CD4-positive, alpha-beta memory T cell (primary cell): ENCODE measurements at regions not wholly inside any gene's neighbourhood (a gene's known extent, or its start where the extent isn't known, plus 50 kb on each side); places are given as distances from the start of the nearest gene placed in this dataset.

ENCODE experiments used
- CTCF ChIA-PET: fragments of 350-600 bp; sonication (Branson Sonifier 250); formaldehyde crosslinking; loops from one replicate; lab custom pipeline; 2021; ENCODE audit warnings: inconsistent platforms; ENCODE audit not compliant: partially characterized antibody; lab: Charles Lee
- POLR2A ChIA-PET: fragments of 350-600 bp; sonication (Branson Sonifier 250); formaldehyde crosslinking; loops from one replicate; lab custom pipeline; 2021; ENCODE audit not compliant: partially characterized antibody; lab: Charles Lee
- DNase-seq, 5 donors: peaks; one replicate each; pipeline versions ENCODE4 v3.0.0 to v3.0.0-alpha.2; 2020 to 2022; ENCODE audit warnings: mixed read lengths in 1 of 5
- H3K27ac ChIP-seq: one replicate; pipeline ENCODE4 v1.7.0; 2013; ENCODE audit warnings: low read depth, low read length
- H3K27me3 ChIP-seq: 2 replicates; pipeline ENCODE4 v1.7.0; 2013; ENCODE audit warnings: mild to moderate bottlenecking, low read length, moderate library complexity; ENCODE audit not compliant: insufficient read depth
- H3K36me3 ChIP-seq: 2 replicates; pipeline ENCODE4 v1.7.0; 2013; ENCODE audit warnings: mild to moderate bottlenecking, low read length, moderate library complexity; ENCODE audit not compliant: insufficient read depth
- H3K4me1 ChIP-seq: 2 replicates; pipeline ENCODE4 v1.7.0; 2013; ENCODE audit warnings: mild to moderate bottlenecking, low read length, moderate library complexity; ENCODE audit not compliant: insufficient read depth
- H3K4me3 ChIP-seq, 2 donors: one replicate each; pipeline ENCODE4 v1.7.0; 2013; ENCODE audit warnings: low read length in 2 of 2, mild to moderate bottlenecking in 1 of 2
- H3K9me3 ChIP-seq, 2 donors: one replicate each; pipeline ENCODE4 v1.7.0; 2013; ENCODE audit warnings: low read length in 2 of 2, control low read depth in 1 of 2; ENCODE audit not compliant: control insufficient read depth in 1 of 2
- H3K27ac Mint-ChIP-seq, 7 donors: one replicate each; pipeline ENCODE4 v1.8.0; 2020 to 2021; ENCODE audit warnings: mixed read lengths in 7 of 7, mild to moderate bottlenecking in 6 of 7, inconsistent platforms in 3 of 7, moderate library complexity in 3 of 7
- H3K27me3 Mint-ChIP-seq, 2 donors: one replicate each; pipeline ENCODE4 v1.8.0; 2020 to 2021; ENCODE audit warnings: mixed read lengths in 2 of 2
- H3K36me3 Mint-ChIP-seq, 2 donors: one replicate each; pipeline ENCODE4 v1.8.0; 2020 to 2021; ENCODE audit warnings: mixed read lengths in 2 of 2, inconsistent platforms in 1 of 2, mild to moderate bottlenecking in 1 of 2
- H3K4me1 Mint-ChIP-seq, 4 donors: one replicate each; pipeline ENCODE4 v1.8.0; 2020 to 2021; ENCODE audit warnings: mixed read lengths in 4 of 4, mild to moderate bottlenecking in 1 of 4
- H3K4me3 Mint-ChIP-seq, 8 donors: one replicate each; pipeline ENCODE4 v1.8.0; 2020 to 2021; ENCODE audit warnings: mixed read lengths in 8 of 8, mild to moderate bottlenecking in 7 of 8, moderate library complexity in 6 of 8, inconsistent platforms in 3 of 8
- H3K9me3 Mint-ChIP-seq, 8 donors: one replicate each; pipeline ENCODE4 v1.8.0; 2020 to 2021; ENCODE audit warnings: mixed read lengths in 8 of 8, mild to moderate bottlenecking in 5 of 8, inconsistent platforms in 3 of 8, moderate library complexity in 1 of 8
- intact Hi-C: fragments of 100-400 bp; cut with micrococcal nuclease; formaldehyde crosslinking; loops from one replicate; pipeline ENCODE4 v1.15.1; 2023

DNA sequence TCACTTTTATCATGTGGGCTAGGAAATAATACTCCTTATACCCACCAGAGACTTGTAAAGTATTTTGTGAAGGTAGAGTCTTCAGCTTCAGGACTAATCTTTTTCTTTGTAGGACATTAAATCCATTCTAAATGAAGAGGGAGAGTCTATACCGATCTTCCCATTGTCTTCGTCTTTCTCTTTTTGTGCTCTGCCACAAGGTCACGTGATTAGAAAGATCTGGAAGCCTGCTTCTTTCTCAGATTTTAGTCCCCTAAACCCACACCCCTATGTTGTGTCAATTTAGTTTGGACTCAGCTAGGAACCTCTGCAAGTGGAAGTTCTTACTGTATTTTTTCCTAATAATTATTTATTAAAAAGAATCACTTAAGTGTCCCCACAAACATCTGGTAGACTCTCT lies 507.3 kb downstream of the PYDC2 start:
- no peaks in the 10 kb centered on the region for H3K9me3 ChIP-seq
- Mint-ChIP-seq H3K4me1 (no peaks in the 10 kb centered on the region), H3K36me3 (no peaks in the 10 kb centered on the region), H3K9me3 (peaks cover 0 to 7% (median 0%) of the 10 kb centered on the region in 8 donors), H3K27ac (no peak overlapping the region), H3K27me3 (no peaks in the 10 kb centered on the region), H3K4me3 (no peak overlapping the region)
- DNase-seq = no peak
- ChIA-PET POLR2A (no interaction called here), CTCF (no interaction called here)
- no peaks in the 10 kb centered on the region for H3K36me3 ChIP-seq
- H3K4me1 ChIP-seq = no peaks in the 10 kb centered on the region
- no peaks in the 10 kb centered on the region for H3K27me3 ChIP-seq
- H3K4me3 ChIP-seq = no peak overlapping the region
- intact Hi-C loops = no loop called here
- H3K27ac ChIP-seq = no peak overlapping the region

- POLR2A ChIA-PET = no interaction called here
- no peak for DNase-seq
- Mint-ChIP-seq H3K36me3 (no peaks in the 10 kb centered on the region), H3K27me3 (no peaks in the 10 kb centered on the region), H3K4me1 (no peaks in the 10 kb centered on the region), H3K27ac (no peak overlapping the region), H3K4me3 (no peak overlapping the region), H3K9me3 (peaks cover 0 to 12% (median 3%) of the 10 kb centered on the region in 8 donors)
- Histone ChIP-seq H3K27me3 (no peaks in the 10 kb centered on the region), H3K4me3 (no peak overlapping the region), H3K4me1 (no peaks in the 10 kb centered on the region), H3K36me3 (no peaks in the 10 kb centered on the region), H3K27ac (no peak overlapping the region), H3K9me3 (no peaks in the 10 kb centered on the region)
- intact Hi-C loops = no loop called here
- CTCF ChIA-PET = no interaction called here
Measured at GRCh38 chr3:191972714-191973398, 511.9 kb downstream of the PYDC2 start.

DNA sequence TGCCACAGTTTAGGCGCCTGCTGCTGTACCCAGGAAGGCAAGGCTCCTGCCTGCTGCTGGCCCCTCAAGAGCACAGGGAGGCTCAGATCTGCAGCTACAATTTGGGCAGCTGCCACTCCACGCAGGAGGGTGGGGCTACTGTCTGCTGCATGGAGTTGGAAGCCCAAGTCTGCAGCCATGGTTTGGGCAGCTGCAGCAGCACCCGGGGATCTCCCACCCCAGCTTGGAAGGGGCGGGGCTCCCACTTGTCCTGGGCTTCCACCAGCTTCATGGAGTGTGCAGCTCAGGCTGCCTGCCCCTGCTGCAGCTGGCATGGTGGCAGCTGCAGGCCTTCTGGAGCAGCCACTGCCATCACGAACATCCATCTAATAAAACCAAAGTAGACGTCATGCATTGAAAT lies 512.9 kb downstream of the PYDC2 start:
- CTCF ChIA-PET = no interaction called here
- H3K36me3 ChIP-seq = no peaks in the 10 kb centered on the region
- no peak overlapping the region for H3K4me3 Mint-ChIP-seq
- H3K36me3 Mint-ChIP-seq = no peaks in the 10 kb centered on the region
- H3K27me3 ChIP-seq = no peaks in the 10 kb centered on the region
- no peak overlapping the region for H3K27ac Mint-ChIP-seq
- no peak overlapping the region for H3K4me3 ChIP-seq
- no peaks in the 10 kb centered on the region for H3K27me3 Mint-ChIP-seq
- no peaks in the 10 kb centered on the region for H3K4me1 Mint-ChIP-seq
- H3K9me3 Mint-ChIP-seq = peaks cover 0 to 16% (median 4%) of the 10 kb centered on the region in 8 donors
- H3K9me3 ChIP-seq = no peaks in the 10 kb centered on the region
- intact Hi-C loops = no loop called here
- DNase-seq = no peak
- POLR2A ChIA-PET = no interaction called here
- no peaks in the 10 kb centered on the region for H3K4me1 ChIP-seq
- no peak overlapping the region for H3K27ac ChIP-seq

GRCh38 chr3:191975936-191976335 lies 515.0 kb downstream of the PYDC2 start:
- intact Hi-C loops = no loop called here
- CTCF ChIA-PET = no interaction called here
- Histone ChIP-seq H3K27ac (no peak overlapping the region), H3K4me3 (no peak overlapping the region), H3K9me3 (no peaks in the 10 kb centered on the region), H3K4me1 (no peaks in the 10 kb centered on the region), H3K27me3 (no peaks in the 10 kb centered on the region), H3K36me3 (no peaks in the 10 kb centered on the region)
- Mint-ChIP-seq H3K36me3 (no peaks in the 10 kb centered on the region), H3K27ac (no peak overlapping the region), H3K27me3 (no peaks in the 10 kb centered on the region), H3K4me1 (no peaks in the 10 kb centered on the region), H3K4me3 (no peak overlapping the region), H3K9me3 (peaks cover 0 to 21% (median 8%) of the 10 kb centered on the region in 8 donors)
- DNase-seq = no peak
- POLR2A ChIA-PET = no interaction called here

GRCh38 chr3:191980443-191980842 lies 519.5 kb downstream of the PYDC2 start:
- Histone ChIP-seq H3K9me3 (no peaks in the 10 kb centered on the region), H3K27me3 (no peaks in the 10 kb centered on the region), H3K27ac (no peak overlapping the region), H3K4me3 (no peak overlapping the region), H3K36me3 (no peaks in the 10 kb centered on the region), H3K4me1 (no peaks in the 10 kb centered on the region)
- intact Hi-C loops = no loop called here
- ChIA-PET POLR2A (no interaction called here), CTCF (no interaction called here)
- no peaks in the 10 kb centered on the region for H3K4me1 Mint-ChIP-seq
- no peak overlapping the region for H3K4me3 Mint-ChIP-seq
- no peak overlapping the region for H3K27ac Mint-ChIP-seq
- H3K36me3 Mint-ChIP-seq = no peaks in the 10 kb centered on the region
- no peaks in the 10 kb centered on the region for H3K27me3 Mint-ChIP-seq
- H3K9me3 Mint-ChIP-seq = peaks cover 0 to 21% (median 9%) of the 10 kb centered on the region in 8 donors
- DNase-seq = no peak

GRCh38 chr3:191982481-191982880 lies 521.5 kb downstream of the PYDC2 start:
- no peak overlapping the region for H3K4me3 Mint-ChIP-seq
- no peaks in the 10 kb centered on the region for H3K27me3 Mint-ChIP-seq
- no peaks in the 10 kb centered on the region for H3K4me1 Mint-ChIP-seq
- no peaks in the 10 kb centered on the region for H3K27me3 ChIP-seq
- DNase-seq = no peak
- H3K27ac Mint-ChIP-seq = no peak overlapping the region
- no peaks in the 10 kb centered on the region for H3K36me3 ChIP-seq
- no peaks in the 10 kb centered on the region for H3K4me1 ChIP-seq
- H3K9me3 ChIP-seq = no peaks in the 10 kb centered on the region
- ChIA-PET POLR2A (no interaction called here), CTCF (no interaction called here)
- peaks cover 0 to 11% (median 8%) of the 10 kb centered on the region in 8 donors for H3K9me3 Mint-ChIP-seq
- no peaks in the 10 kb centered on the region for H3K36me3 Mint-ChIP-seq
- H3K4me3 ChIP-seq = no peak overlapping the region
- H3K27ac ChIP-seq = no peak overlapping the region
- intact Hi-C loops = no loop called here

GRCh38 chr3:191985691-191986090 lies 524.7 kb downstream of the PYDC2 start:
- H3K27me3 ChIP-seq = no peaks in the 10 kb centered on the region
- H3K27ac Mint-ChIP-seq = no peak overlapping the region
- DNase-seq = no peak
- H3K27ac ChIP-seq = no peak overlapping the region
- POLR2A ChIA-PET = no interaction called here
- no peak overlapping the region for H3K4me3 ChIP-seq
- H3K36me3 Mint-ChIP-seq = no peaks in the 10 kb centered on the region
- no peaks in the 10 kb centered on the region for H3K4me1 Mint-ChIP-seq
- CTCF ChIA-PET = no interaction called here
- no peaks in the 10 kb centered on the region for H3K4me1 ChIP-seq
- H3K4me3 Mint-ChIP-seq = no peak overlapping the region
- peaks cover 0 to 18% (median 7%) of the 10 kb centered on the region in 8 donors for H3K9me3 Mint-ChIP-seq
- H3K36me3 ChIP-seq = no peaks in the 10 kb centered on the region
- intact Hi-C loops = no loop called here
- no peaks in the 10 kb centered on the region for H3K27me3 Mint-ChIP-seq
- no peaks in the 10 kb centered on the region for H3K9me3 ChIP-seq
